HT1080 (cell line): ENCODE measurements at regions not wholly inside any gene's neighbourhood (a gene's known extent, or its start where the extent isn't known, plus 50 kb on each side); places are given as distances from the start of the nearest gene placed in this dataset.
"Not testable (repeated sequence)": the region's sequence is repeated elsewhere in the genome, so short reads cannot be mapped to it uniquely, and the experiment has no call there.

Experiments used
- DNase-seq: peaks from one replicate; pipeline ENCODE4 v3.0.0-alpha.2; 2015; ENCODE audit warnings: low read depth

GRCh38 chr12:24679126-24679525 lies 269.8 kb downstream of the BCAT1 start:
- DNase-seq, result no peak

- no peak for DNase-seq
These were observed 270.5 kb downstream of the BCAT1 start for GRCh38 chr12:24678436-24678835.

DNA sequence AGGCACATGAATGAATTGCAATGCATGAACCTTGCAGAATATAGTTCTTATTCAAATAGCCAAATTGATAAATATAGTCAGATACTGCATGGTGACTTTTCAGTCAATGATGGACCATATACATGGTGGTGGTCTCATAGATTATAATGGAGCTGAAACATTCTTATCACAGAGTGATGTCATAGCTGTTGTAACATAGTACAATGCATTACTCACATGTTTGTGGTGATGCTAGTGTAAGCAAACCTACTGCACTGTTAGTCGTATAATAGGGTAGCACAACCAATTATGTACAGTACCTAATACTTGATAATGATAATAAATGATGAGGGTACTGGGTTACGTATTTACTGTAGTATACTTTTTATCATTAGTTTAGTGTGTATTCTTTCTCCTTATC lies 280.3 kb downstream of the BCAT1 start:
- DNase-seq, result no peak

- peak; percentile 32 for DNase-seq
These were observed 284.6 kb downstream of the BCAT1 start for GRCh38 chr12:24664161-24664880.

DNA sequence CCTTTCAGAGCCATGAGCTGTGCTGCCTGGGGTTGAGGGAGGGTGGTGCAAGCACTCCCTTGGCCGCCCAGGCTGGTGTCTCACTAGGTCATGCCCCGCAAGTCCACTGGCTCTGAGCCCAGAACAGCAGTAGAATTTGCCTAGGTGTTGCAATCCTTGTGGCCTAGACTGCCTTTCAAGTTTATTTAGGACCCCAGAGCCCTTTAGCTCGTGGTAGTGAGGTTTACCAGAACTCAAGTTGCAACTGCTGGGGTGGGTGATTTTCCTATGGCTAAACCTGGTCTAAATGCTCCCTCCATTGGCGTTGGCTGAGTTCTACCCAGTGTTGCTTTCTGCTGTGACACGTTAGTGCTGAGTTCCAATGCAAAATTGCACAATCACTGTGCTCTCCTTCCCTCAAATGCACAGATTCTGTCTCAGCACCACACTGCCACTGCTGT lies 287.2 kb downstream of the BCAT1 start:
- DNase-seq, result peak; percentile 51

DNA sequence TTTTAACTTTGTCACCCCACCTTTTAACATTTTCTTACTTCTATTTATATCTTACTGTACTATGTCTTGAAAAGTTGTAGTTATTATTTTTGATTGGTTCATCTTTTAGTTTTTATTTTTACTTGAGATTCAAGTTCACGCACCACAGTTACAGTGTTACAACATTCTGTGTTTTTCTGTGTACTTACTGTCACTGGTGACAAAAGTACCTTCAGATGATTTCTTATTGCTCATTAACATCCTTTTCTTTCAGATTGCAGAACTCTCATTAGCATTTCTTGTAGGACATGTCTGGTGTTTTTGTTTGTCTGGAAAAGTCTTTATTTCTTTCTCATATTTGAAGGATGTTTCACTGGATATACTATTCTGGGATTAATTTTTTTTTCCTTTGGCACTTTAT lies 289.9 kb downstream of the BCAT1 start:
- DNase-seq, result no peak

DNA sequence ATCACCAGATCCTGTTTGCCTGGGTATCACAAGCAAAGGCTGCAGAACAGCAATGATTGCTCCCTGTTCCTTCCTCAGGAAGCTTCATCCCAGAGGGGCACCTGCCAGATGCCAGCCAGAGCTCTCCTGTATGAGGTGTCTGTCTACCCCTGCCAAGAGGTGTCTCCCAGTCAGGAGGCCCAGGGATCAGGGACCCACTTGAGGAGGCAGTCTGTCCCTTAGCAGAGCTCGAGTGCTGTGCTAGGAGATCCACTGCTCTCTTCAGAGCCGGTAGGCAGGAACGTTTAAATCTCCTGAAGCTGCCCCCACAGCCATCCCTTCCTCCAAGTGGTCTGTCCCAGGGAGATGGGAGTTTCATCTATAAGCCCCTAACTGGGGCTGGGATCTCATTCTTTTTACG lies 294.6 kb downstream of the BCAT1 start:
- DNase-seq, result not testable (repeated sequence)

DNA sequence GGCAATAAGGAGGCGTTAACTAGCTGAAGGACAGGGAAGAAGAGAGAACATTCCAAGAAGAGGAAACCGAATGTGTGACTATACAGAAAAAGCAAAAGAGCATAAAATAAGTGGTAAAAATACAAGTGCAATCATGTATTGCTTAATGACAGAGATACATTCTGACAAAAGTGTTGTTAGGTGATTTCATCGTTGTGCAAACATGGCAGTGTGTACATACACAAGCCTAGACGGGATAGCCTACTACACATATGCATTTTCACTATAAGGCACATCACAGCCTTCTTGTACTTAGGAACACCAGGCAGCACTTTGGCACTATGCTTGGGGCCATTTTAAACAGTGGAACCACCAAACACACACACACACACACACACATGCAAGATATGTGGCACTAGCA lies 299.3 kb downstream of the BCAT1 start:
- DNase-seq, result no peak

DNA sequence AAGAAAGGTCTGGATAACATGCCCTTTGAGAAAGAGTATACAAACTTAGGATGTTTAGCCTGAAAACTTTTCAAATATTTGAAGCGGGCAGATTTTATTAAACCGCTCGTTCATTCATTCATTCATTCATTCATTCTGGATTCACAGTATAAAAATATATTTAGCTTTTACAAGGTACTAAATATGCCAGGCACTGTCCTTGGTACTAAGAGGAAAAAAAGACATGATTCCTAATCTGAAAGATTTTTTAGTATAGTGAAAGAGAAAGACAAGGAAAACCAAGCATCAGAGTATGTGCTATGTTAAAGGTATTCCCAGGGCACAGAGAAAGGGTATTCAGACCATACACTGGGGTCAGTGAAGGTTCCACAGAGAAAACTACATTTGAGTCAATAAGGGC lies 299.7 kb downstream of the BCAT1 start:
- DNase-seq, result no peak

GRCh38 chr12:24645254-24645653 lies 303.6 kb downstream of the BCAT1 start:
- DNase-seq, result no peak

GRCh38 chr12:24643120-24644119 lies 305.5 kb downstream of the BCAT1 start:
- no peak for DNase-seq

DNA sequence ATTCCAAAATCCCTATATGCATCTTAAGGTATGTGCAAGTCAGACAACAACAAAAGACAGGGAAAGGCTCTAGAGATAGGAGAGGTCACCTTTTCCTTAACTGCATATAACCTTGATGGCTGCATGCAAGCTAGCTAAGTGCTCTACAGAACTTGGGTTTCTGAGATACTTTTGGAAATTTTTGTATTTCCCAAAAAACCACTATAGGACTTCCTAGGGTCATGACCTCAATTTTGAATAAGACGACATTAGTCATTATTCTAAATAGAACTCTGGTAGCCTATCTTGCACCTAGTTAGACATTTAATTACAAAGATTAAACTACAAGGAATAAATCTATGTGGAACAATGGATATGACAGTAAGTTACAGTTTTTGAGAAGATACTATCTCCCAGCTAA lies 309.3 kb downstream of the BCAT1 start:
- DNase-seq, result no peak

DNA sequence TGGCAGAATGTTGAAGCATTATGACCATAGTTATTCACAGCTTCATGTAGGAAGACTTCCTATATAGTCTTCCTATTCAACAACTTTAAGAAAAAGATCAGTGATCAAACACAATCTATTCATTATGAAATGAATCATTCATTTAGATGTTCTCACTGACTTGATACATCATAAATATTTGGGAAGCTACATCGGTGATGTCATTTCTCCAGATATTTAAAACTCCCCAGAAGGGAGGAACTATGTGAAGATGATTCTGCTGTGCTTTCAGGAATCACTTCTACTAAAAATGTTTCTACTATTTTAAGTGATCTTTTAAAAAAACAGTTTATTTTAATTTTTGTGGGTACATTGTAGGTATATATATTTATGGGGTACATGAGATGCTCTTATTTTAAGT lies 316.4 kb downstream of the BCAT1 start:
- no peak for DNase-seq

DNA sequence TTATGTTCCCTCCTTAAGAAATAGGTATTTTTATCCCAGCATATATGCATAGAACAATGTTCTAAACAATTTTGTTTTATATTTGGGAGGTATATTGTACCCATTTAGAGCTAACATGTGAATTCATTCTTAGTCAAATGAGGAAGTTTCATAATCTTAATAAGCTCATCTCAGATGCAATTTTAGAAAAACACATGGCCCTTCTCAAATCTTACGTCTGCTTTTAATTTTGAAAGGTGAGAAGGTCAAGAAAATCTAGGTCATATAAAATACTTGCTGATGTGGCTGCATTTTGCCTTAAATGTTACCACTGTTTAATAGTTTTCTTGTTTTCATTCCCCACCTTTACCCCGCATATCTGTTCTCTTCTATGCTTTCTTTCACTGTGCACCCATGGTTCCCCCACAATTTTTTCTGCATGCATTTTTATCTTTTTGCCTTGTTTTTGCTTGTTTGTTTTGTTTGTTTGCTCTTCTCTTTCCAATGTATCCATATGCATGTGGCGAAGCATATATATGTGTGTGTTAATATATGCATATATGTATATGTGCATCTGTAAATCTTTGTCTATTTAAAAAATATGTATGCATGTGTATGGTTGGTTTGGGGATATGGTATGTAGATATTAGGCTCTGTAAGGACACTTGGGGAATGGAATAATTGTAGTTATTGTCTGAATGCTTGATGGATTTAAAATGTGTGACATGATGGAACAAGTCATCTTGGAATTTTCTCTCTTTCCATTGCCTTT lies 317.1 kb downstream of the BCAT1 start:
- DNase-seq, result no peak

- DNase-seq, result no peak
These were observed 318.0 kb downstream of the BCAT1 start for GRCh38 chr12:24630856-24631255.

- no peak for DNase-seq
These were observed 318.5 kb downstream of the BCAT1 start for GRCh38 chr12:24630446-24630845.

GRCh38 chr12:24625103-24625502 lies 323.8 kb downstream of the BCAT1 start:
- no peak for DNase-seq

DNA sequence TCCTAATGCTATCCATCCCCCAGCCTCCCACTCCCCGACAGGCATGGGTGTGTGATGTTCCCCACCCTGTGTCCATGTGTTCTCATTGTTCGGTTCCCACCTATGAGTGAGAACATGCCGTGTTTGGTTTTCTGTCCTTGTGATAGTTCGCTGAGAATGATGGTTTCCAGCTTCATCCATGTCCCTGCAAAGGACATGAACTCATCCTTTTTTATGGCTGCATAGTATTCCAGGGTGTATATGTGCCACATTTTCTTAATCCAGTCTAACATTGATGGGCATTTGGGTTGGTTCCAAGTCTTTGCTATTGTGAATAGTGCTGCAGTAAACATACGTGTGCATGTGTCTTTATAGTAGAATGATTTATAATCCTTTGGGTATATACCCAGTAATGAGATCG lies 328.9 kb downstream of the BCAT1 start:
- DNase-seq, result not testable (repeated sequence)

DNA sequence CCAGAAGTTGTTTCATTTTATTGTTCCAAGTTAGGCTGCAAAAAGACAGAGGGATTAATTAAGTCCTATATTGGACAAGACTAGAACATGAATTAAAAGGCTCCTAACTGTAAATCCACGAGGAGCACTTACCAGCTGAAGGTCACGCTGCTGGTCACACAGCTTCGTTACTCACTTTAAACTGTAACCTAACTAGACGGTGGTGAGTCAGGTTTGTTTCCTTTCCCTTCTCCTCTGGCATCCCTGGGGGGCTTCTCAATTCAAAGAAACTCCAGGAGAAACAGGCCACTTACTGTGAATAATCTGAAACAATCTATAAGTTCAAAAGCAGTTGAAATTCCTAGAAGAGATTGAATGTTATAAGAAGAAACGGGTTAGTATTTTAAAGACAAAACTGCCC lies 331.4 kb downstream of the BCAT1 start:
- DNase-seq, result peak; percentile 72

GRCh38 chr12:24615967-24616411 lies 332.9 kb downstream of the BCAT1 start:
- peak; percentile 43 for DNase-seq

- peak; percentile 26 for DNase-seq
These were observed 340.1 kb downstream of the BCAT1 start for GRCh38 chr12:24608637-24609285.
